GM19023 (cell line): ENCODE measurements at regions not wholly inside any gene's neighbourhood (a gene's known extent, or its start where the extent isn't known, plus 50 kb on each side); places are given as distances from the start of the nearest gene placed in this dataset.
A peak's percentile ranks its signal among the peaks of the same experiment; 100 is the strongest.
"Not testable (repeated sequence)": the region's sequence is repeated elsewhere in the genome, so short reads cannot be mapped to it uniquely, and the experiment has no call there.

ENCODE experiments used
- ATAC-seq: cut with Tn5 transposase; IDR thresholded peaks from one replicate; pipeline ENCODE4 v1.9.1; 2021; ENCODE audit warnings: mild to moderate bottlenecking, moderate library complexity; ENCODE audit not compliant: unreplicated experiment

- not testable (repeated sequence) for ATAC-seq
Observed at GRCh38 chr9:67708109-67708508, 150.6 kb upstream of the ANKRD20A1 start.

- ATAC-seq: not testable (repeated sequence)
Observed at GRCh38 chr9:67711429-67711828, 147.3 kb upstream of the ANKRD20A1 start.

- not testable (repeated sequence) for ATAC-seq
Observed at GRCh38 chr9:67711931-67712330, 146.8 kb upstream of the ANKRD20A1 start.

- ATAC-seq: not testable (repeated sequence)
Observed at GRCh38 chr9:67712956-67713355, 145.8 kb upstream of the ANKRD20A1 start.

- not testable (repeated sequence) for ATAC-seq
Observed at GRCh38 chr9:67717830-67718388, 140.8 kb upstream of the ANKRD20A1 start.

- not testable (repeated sequence) for ATAC-seq
Observed at GRCh38 chr9:67720491-67720890, 138.2 kb upstream of the ANKRD20A1 start.

GRCh38 chr9:67722460-67723090, 136.2 kb upstream of the ANKRD20A1 start:
- ATAC-seq: peak; percentile 83

GRCh38 chr9:67723185-67723584, 135.5 kb upstream of the ANKRD20A1 start:
- not testable (repeated sequence) for ATAC-seq

- ATAC-seq: not testable (repeated sequence)
Observed at GRCh38 chr9:67724885-67725284, 133.8 kb upstream of the ANKRD20A1 start.

- peak; percentile 45 for ATAC-seq
Observed at GRCh38 chr9:67726213-67726988, 132.3 kb upstream of the ANKRD20A1 start.

- not testable (repeated sequence) for ATAC-seq
Observed at GRCh38 chr9:67763133-67763532, 95.6 kb upstream of the ANKRD20A1 start.

- ATAC-seq: not testable (repeated sequence)
Observed at GRCh38 chr9:67771807-67772206, 86.9 kb upstream of the ANKRD20A1 start.

- ATAC-seq: not testable (repeated sequence)
Observed at GRCh38 chr9:67800170-67800569, 58.6 kb upstream of the ANKRD20A1 start.
